GF-D8 (cell line): ENCODE measurements at regions not wholly inside any gene's neighbourhood (a gene's known extent, or its start where the extent isn't known, plus 50 kb on each side); places are given as distances from the start of the nearest gene placed in this dataset.
"Not testable (repeated sequence)": the region's sequence is repeated elsewhere in the genome, so short reads cannot be mapped to it uniquely, and the experiment has no call there.

Experiments
- DNase-seq: peaks from one replicate; lab custom pipeline; 2025; lab: John Stamatoyannopoulos, UW

DNA sequence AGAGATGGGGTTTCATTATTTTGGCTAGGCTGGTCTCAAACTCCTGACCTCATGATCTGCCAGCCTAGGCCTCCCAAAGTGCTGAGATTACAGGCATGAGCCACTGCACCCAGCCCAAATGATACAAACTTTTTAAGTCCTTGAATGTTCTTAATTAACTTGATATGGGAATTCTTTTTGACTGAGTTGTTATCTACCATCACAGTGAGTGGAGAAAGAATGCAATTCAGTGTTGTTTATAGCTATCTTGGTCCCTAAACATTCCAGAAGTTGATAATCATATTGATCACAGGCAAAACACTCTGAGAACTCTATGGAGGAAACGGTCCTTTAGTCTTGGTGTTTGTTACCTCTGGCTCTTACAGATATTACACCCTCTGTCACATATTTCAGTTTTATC, 1072.5 kb downstream of the SUCLG1 start:
- DNase-seq = no peak

DNA sequence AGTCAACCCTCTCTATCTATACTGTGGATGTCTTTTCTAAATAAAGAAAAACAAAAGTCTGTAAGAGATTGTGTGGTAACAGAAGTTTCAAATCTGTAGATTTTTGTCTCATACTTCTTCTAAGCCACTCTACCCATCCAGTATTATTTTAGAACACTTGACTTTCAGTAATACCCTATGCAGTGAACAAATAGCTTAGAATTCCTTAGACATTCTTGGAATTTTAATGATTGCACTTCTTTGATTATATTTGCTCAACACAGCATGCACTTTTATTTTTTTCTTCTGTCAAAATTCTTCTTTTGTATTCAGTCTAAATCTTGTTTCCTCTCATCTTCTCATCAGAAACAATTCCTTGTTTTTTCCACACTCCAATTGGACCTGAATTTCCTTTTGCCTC, 1080.2 kb downstream of the SUCLG1 start:
- DNase-seq = no peak

DNA sequence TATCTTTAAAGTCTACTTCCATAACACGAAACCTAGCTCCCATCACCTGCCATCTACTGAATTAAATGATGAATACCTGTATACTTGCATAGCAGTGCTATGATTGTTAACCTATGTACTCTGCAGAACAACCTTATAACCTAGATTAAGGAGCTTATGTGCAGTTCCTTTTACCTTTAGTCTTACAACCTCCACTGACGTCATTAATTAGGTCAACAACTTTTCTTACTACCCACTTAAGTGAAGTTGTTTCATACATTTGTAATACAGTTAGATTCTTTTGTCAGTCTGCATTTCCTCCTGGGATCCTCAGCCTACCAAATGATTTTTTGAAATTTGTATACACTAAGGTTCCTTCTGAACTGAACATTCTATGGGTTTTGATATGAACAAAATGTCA, 1082.3 kb downstream of the SUCLG1 start:
- no peak for DNase-seq

DNA sequence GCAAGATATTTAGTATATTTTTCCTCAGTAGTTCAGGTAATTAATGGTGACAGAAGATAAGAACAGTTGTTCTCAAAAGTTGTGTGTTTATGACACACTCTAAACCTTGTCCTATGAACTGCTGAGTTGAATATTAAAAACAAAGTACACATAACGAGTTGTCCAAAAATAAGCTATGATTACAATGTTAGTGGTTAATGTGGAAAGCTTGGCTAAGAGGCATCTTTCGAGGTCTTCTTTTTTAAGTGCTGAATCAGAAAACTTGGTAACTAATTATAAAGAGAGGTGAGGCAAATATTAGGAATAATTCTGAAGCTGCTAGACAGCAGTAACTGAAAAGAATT, 1088.7 kb downstream of the SUCLG1 start:
- no peak for DNase-seq

DNA sequence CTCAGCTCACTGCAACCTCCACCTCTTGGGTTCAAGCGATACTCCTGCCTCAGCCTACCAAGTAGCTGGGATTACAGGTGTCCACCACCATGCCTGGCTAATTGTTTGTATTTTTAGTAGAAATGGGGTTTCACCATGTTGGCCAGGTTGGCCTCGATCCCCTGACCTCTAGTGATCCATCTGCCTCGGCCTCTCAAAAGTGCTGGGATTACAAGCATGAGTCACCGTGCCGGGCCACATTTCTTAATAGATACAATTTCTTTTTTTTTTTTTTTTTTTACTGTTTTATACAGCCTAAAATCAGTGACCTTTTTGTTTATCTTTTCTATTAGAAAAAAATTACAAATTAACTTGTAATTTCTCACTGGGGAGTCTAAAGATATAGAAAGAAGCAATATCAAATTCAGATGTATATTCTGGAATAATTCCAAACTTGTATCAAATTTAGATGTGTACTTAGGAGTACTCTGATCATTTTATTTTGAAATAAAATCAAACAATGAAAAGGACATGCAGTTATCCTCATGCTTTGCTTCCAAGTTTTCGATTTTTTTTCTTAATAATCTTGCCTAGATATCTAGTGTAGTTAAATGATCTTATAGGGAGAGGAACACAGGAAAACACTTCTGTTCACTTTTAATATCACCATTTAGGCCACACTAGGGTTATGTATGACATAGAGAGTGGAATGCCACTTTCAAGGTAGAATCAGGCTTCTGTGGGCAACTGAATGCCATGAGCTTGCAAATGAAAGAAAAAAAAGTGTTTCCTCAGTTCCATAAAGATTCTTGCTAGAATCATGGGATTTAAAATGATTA, 1089.3 kb downstream of the SUCLG1 start:
- DNase-seq = no peak

DNA sequence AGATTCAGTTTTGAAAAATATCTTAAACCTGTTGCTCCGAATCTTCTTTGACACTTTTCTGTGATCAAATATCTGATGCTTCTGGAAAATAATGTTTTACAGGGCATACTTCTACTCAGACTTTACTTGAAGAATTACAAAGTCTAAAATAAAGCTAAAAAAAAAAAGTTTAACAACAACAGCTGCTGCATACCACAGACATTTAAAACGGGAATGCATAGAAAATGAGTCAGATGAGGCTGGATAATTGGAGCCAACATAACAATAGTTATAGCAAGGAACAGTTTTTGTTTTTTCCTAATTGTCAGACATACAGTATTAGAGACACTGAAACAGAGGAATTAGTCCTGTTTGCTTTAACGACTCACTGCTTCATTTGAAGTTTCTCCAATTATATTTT, 1090.2 kb downstream of the SUCLG1 start:
- no peak for DNase-seq

DNA sequence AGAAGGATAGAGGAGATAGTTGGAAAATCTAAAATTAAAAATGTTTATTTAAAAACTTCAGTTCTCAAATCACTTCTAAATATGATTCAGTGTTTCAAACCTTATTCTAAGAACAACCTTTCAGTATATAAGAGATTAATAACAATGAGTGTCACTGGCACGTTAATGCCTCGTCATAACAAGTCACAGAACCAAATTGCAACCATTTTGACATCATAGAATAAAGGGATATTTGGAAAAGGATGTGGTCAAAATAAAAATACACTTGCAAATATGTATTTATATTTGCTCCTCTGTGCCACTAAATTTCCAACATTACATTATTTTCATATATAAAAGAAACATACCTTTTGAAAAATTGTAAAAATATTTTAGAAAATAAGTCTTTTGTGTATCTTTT, 1090.6 kb downstream of the SUCLG1 start:
- DNase-seq = no peak

DNA sequence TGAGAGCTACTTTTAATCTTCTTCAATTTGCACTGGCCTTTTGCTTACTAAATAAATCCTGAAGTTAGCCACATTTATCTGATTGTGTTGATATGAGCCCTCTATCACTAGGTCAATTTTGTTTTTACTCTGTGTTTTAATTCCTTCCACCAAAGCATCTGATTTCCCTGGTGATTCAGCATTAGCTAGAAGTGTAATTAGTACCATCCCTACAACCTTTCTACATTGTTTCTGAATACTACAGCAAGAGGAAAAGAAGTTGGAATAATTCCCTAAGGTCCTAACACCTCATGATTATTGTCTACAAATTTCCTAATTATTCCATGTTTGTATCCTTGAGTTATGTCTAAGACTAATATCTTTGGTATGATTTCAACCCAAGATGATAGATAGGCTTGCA, 1093.6 kb downstream of the SUCLG1 start:
- no peak for DNase-seq

DNA sequence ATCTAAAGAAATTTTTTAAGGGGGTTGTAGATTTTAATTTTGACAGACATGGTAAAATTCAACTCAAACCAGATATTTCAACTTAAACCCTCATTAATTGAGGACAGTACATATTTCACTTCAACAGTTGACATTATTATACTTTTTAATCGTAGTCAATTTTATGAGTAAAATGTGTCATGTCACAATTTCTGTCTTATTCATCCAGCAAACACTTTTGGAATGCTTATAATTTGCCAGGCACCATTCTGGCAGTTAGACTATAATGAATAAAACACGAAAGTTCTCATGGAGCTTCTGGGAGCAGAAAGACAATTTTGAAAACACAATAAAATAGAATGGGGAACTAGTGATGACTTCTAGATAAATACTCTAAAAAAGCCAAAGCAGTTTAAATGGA, 1094.8 kb downstream of the SUCLG1 start:
- no peak for DNase-seq

DNA sequence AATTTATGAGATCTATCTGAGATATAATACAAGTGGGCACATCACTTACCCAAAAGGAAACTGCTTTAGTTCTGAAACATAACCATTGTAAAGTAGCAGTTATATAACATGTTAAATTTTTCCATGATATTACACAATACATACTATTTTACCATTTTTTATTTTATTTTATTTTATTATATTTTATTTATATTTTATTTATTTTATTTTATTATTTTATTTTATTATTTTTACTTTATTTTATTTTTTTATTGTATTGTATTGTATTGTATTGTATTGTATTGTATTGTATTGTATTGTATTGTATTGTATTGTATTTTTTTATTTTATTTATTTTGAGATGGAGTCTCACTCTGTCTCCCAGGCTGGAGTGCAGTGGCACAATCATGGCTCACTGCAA, 1095.9 kb downstream of the SUCLG1 start:
- not testable (repeated sequence) for DNase-seq

DNA sequence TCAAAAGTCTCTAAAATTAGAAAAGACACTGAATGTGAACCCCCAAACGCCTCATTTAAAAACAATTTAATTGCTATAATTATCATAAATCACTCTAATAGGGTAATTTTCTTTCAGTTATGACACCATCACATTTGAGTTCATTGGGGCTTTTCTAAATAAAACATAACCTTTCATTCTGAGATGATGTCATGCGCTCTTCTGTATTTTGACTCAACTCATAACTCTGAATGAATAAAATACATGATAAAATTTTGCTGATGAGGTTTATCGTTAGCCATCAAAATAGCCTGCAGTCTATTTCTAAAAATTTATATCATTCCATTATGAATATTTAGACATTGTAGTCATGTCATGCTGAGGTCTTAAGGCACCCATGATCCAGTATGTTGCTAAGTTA, 1099.7 kb downstream of the SUCLG1 start:
- DNase-seq = no peak

DNA sequence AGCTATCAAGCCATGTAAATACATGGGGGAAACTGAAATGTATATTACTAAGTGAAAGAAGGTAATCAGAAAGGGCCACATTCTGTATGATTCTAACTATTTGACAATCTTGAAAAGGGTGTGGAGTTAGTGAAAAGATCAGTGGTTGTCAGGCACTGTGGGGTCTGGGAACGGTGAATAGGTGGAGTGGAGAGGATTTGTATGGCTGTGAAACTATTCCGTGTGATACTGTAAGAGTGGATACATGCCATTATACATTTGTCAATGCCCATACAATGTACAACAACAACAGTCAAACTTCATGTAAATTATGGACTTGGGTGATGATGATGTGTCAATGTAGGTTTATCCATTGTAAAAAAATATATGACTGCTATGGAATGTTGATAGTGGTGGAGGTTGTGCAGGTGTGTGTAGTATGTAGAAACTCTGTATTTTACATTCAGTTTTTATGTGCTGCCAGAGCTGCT, 1116.2 kb downstream of the SUCLG1 start:
- no peak for DNase-seq

DNA sequence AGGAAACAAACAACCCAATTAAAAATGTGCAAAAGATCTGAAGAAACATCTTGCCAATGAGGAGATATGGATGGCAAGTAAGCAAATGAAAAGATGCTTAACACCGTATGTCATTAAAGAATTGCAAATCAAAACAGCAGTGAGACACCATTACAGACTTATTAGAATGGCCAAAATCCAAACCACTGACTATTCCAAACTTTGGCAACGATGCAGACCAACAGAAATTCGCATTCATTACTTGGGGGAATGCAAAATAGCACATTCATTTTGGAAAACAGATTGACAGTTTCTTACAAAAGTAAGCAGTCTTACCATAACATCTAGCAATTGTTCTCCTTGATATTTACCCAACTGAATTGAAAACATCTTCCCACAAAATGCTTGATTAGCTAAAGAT, 1118.7 kb downstream of the SUCLG1 start:
- DNase-seq = no peak

DNA sequence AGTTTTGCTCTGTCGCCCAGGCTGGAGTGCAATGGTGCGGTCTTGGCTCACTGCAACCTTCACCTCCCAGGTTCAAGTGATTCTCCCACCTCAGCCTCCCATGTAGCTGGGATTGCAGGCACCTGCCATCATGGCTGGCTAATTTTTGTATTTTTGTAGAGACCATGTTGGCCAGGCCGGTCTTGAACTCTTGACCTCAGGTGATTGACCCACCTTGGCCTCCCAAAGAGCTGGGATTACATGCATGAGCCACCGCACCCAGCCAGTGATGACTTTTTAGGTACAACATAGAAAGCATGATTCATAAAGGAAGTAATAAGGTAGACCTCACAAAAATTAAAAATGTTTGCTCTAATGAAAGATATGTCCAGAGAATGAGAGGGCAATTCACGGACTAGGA, 1119.1 kb downstream of the SUCLG1 start:
- not testable (repeated sequence) for DNase-seq

DNA sequence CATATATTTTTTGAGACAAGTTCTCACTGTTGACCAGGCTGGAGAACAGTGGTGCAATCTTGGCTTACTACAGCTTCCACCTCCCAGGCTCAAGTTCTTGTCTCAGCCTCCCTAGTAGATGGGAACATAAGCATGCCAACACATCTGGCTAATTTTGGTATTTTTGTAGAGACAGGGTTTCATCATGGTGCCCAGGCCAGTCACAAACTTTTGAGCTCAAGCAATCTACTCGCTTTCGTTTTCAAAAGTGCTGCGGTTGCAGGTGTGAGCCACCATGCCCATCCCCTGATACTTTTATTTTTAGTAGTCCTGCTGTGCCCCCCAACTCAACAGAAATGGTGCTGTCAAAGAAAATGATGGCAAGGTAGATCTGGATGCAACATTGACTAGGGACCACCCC, 1127.3 kb downstream of the SUCLG1 start:
- no peak for DNase-seq

DNA sequence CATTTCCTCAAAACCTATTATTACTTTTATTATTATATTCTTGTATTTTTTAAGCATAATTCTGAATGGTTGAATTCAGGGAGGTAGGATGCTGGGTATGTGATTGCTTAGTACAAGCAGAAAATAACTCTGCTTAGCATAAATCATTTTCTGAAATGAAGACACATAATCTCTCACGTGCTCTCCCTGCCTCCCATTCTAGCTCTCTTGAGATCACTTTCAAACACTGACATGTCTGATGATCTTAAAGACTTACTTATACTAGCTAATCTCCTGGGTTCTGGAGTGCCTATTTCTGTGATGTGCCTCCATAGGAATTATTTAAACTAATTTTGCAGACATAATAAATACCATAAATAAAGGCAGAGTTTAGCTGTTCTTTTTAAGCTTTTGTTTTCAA, 1136.0 kb downstream of the SUCLG1 start:
- no peak for DNase-seq

DNA sequence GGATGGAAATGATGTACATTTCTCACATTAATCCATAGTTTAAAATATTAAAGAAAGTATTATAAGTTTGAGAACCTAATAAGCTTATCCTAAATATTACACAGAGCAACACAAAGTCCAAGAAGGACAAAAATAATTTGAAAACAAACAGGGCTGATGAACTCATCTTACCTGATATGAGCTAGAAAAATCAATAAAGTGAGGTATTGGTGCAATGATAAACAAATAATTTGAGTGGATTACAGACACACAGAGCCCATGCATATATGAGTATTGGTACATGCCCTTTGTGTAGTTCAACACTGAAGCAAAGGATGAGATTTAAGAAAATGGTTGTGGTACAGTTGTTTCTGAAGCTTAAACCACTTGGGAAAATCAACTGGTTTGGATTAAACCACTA, 1139.0 kb downstream of the SUCLG1 start:
- DNase-seq = no peak

DNA sequence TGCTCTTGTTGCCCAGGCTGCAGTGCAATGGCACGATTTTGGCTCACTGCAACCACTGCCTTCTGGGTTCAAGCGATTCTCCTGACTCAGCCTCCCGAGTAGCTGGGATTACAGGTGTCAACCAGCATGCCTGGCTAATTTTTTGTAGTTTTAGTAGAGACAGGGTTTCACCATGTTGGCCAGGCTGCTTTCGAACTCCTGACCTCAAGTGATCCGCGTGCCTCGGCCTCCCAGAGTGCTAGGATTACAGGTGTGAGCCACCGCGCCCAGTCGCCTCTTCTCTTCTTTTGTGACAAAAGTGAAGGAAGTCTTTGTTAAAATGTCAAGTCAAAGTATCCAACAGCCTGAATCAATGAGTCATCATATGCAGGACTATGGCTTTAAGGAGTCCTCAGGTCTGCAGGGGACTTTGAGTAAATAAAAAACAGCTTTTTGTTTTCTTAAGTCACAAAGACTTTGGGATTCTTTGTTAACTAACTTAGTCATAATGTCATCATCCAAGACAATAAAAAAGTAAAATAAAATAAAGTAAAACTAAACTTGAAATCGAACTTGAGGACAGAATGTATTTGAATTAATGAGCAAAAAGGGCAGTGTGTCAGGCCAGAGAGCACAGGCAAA, 1153.2 kb downstream of the SUCLG1 start:
- DNase-seq = no peak

DNA sequence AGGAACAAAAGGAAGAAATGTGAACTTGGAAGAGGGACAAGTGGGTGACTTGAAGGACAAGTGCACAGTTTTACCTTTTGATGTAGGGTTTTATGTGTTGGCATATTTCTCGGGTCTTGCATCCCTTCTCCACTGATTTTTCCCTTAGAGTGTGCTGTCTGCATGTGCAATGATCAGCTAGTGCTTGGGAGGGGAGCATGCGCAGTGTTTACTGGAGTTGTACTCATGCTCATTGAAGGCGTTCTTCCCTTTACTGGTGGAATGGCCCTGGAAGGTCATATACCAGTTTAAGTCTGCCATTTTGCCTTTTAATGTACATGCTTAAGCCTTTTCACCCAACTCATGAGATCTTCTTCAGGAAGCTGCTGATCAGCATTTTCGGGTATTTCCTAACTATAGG, 1168.0 kb downstream of the SUCLG1 start:
- DNase-seq = no peak

DNA sequence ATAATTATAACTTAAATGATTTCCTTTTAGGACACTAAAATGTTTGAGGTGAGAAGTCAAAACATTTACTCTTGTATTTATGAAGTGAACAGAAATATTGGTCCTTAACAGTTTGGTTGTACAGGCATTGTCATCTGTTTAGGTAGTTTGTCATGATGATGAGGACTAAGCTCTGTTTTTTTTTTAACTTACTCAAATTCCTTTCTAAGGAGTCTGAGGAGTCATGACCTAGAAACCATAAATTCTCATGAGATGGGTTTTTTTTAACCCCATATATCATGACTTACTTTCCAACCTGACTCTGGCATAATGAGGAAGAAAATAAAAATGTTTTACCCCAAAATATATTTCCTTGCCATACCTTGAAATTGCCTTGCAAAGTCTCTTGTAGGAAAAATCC, 1176.2 kb downstream of the SUCLG1 start:
- no peak for DNase-seq

DNA sequence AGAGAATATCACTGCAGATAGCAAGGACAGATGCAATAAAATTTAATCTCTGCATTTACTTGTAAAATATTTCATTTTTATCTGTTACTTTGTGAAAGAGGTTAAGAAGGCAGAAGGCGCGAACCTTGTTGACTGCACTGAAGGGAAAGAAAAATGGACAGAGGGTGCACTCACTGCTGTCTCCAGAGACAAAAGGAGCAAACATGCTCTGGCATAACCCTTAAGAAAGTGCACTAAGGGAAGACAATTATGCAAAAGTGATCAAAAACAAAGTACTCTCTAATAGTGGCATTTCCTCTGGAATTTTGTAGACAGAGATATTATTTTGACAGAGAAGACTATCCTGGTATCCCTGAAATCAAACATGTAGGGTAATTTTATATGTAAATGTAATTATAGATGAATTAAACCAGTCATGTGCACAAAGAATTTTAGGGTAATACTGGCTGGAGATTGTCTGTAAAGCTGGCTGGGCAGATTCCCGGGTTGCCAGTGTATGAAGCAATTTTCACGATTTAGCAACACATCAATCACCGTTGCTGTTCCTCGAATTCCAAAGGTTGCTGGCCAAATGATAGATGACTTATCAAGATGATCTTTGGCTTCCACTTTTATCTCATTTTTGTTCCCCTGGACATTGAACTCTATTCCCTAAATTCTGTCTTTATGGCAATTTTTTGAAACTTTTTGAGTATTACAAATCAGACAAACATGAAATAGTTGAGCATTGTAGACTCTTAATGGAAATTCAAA, 1176.9 kb downstream of the SUCLG1 start:
- DNase-seq = no peak

DNA sequence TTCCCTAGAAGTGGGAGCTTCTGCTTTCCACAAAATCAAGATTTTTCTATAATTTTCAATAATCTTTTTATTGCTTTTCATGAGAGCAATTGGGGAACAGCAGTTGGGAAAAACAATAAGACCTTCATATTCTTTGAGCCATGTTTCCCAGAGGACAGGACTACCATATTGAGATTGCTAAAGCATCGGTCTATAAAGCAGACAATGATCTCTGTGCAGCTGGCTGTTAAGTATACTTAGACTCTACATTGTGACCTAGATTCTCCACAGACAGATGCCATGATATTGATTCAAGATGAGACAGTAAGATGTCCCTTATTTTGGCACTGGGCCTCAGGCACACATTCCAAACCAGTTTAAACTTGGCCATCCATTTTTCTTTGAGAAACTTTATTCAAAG, 1178.7 kb downstream of the SUCLG1 start:
- no peak for DNase-seq

DNA sequence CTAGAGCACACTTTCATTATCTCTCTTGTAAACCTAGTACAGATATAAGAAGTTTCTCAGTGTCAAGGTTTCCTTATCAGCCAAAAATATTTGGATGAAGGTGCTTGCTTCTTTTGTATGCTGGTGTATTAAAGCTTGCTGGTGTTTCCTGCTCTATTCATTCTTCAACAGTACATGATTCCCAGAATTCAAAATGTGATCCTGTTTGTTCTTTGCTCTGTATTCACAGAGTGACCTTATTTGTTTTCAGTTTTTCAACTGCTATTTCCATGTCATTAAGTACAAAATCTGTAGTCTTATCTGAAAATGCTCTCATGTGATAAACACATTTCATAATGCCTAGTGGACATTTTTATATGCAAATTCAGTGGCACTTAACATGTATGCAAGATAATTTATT, 1185.8 kb downstream of the SUCLG1 start:
- DNase-seq = no peak
